ENCODE measurements at regions not wholly inside any gene's neighbourhood (a gene's known extent, or its start where the extent isn't known, plus 50 kb on each side); places are given as distances from the start of the nearest gene placed in this dataset.

DNA sequence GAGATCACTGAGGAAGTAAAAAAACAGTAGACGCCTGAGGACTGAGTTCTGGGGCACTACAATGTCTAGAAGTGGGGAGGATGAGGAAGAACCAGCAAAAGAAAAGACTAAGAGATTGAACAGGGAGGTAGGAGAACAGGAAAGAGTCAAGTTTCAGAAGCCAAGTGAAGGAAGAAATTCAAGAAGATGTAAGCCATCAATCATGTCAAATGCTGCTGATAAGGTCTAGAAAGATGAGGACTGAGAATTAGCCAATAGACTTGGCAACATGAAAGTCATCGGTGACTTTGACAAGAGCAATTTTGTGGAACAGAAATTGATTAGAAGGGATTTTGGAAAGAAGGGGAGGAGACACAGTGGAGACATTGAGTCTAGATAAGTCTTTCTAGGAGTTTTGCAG lies 54.8 kb upstream of the CRY1 start (continued):
- TF ChIP-seq TGIF2 (CRISPR knock-in tag; IDR thresholded peaks at IDR 0.05) (no peak), ZFP36 (IDR thresholded peaks at IDR 0.05; ENCODE audit: low read depth, low read length, partially characterized antibody) (no peak)
- TF ChIP-seq, protein P1, sequence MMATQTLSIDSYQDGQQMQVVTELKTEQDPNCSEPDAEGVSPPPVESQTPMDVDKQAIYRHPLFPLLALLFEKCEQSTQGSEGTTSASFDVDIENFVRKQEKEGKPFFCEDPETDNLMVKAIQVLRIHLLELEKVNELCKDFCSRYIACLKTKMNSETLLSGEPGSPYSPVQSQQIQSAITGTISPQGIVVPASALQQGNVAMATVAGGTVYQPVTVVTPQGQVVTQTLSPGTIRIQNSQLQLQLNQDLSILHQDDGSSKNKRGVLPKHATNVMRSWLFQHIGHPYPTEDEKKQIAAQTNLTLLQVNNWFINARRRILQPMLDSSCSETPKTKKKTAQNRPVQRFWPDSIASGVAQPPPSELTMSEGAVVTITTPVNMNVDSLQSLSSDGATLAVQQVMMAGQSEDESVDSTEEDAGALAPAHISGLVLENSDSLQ (IDR thresholded peaks at IDR 0.05), result peak; percentile 63

DNA sequence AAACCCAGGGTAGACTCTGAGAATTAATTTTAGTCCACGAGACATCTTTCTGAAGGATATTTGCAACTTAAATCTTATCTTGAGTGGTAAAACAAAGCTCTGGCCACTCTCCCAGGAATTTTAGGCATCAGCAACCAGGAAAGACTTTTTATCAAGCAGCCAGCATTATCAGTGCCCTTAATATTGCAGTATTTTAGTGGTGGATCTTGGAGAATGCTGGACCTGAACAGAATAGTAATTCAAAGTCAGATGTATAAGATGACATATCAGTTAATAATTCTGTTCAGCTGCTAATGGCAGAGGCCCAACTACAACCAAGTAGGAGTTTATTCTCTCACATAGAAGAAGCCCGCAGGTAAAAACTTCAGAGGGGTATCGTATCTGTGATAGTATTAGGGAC lies 59.0 kb upstream of the CRY1 start:
- no peak overlapping the region for H2AFZ ChIP-seq (ENCODE audit: low read depth, low read length)
- FAIRE-seq, result no peak
- no peaks in the 10 kb centered on the region for H3K79me2 ChIP-seq (ENCODE audit: control insufficient read depth, insufficient read depth, low read length)
- H3K4me3 ChIP-seq, result no peak overlapping the region
- H3K4me1 ChIP-seq (replicated peaks in 1 of 2; ENCODE audit: control insufficient read depth in 2 of 2, insufficient read depth in 2 of 2, low read length in 2 of 2), result no peaks in the 10 kb centered on the region
- CTCF ChIA-PET (ENCODE audit: low intra/inter-chr PET ratio), result no interaction called here
- H3K9ac ChIP-seq (ENCODE audit: insufficient read depth in 1 of 2, low read depth in 2 of 2, low read length in 2 of 2), result no peak overlapping the region
- no peaks in the 10 kb centered on the region for H4K20me1 ChIP-seq (replicated peaks; ENCODE audit: control insufficient read depth, insufficient read depth, low read length)
- H3K36me3 ChIP-seq (ENCODE audit: control insufficient read depth, insufficient read depth, low read length), result no peaks in the 10 kb centered on the region
- no peak overlapping the region for H3K27ac ChIP-seq (ENCODE audit: extremely low read depth, low read depth, low read length)
- H3K9me1 ChIP-seq (ENCODE audit: control insufficient read depth, insufficient read depth, low read length), result no peaks in the 10 kb centered on the region
- intact Hi-C loops (cut with micrococcal nuclease) (no loop called here), in situ Hi-C loops (cut with MboI) (no loop called here)
- BruUV-seq (replicated peaks), result no TSS peak
- no peaks in the 10 kb centered on the region for H3K9me3 ChIP-seq (replicated peaks; ENCODE audit: control insufficient read depth, insufficient read depth, low read depth, low read length)
- TF ChIP-seq YBX1 (IDR thresholded peaks at IDR 0.05), result no peak
- no peak for TF ChIP-seq SREBF2 (CRISPR knock-in tag; IDR thresholded peaks at IDR 0.05)
- no peak overlapping the region for H3K4me2 ChIP-seq (ENCODE audit: insufficient read depth, low read length)
- no peaks in the 10 kb centered on the region; a peak in 1 of 5 replicates for H3K27me3 ChIP-seq (ENCODE audit: control insufficient read depth in 2 of 2, insufficient read depth in 2 of 2, low read length in 2 of 2)
- 0% methylated on average over 3 of the region's 3 CpGs for WGBS (ENCODE audit: insufficient coverage, low coverage, missing lambda C conversion rate)
- POLR2A ChIA-PET, result interaction anchor here (0.7 kb wide), 1 partner anchor 174 kb away, joined by 4 read pairs; no protein-coding TSS in a partner anchor
- ATAC-seq, result no peak
- DNase-seq (ENCODE audit: extremely low read depth in 1 of 4, low spot score in 3 of 4), result no peak
